ENCODE measurements at regions not wholly inside any gene's neighbourhood (a gene's known extent, or its start where the extent isn't known, plus 50 kb on each side); places are given as distances from the start of the nearest gene placed in this dataset.

GRCh38 chr12:65606008-65606766, 218.1 kb upstream of the HMGA2 start:
- Histone ChIP-seq H3K9me3 (ENCODE audit: control insufficient read depth in 5 of 5, low read length in 5 of 5) (peaks cover 0 to 4% (median 2%) of the 10 kb centered on the region in 5 donors), H3K4me3 (ENCODE audit: low read depth in 1 of 5, low read length in 5 of 5) (no peak overlapping the region), H3K36me3 (ENCODE audit: control insufficient read depth in 5 of 5, insufficient read depth in 5 of 5, low read length in 5 of 5) (no peaks in the 10 kb centered on the region), H3K27ac (ENCODE audit: low read depth, low read length) (no peak overlapping the region), H3K4me1 (ENCODE audit: control insufficient read depth in 5 of 5, insufficient read depth in 5 of 5, low read length in 5 of 5) (peaks cover 0 to 15% (median 13%) of the 10 kb centered on the region in 5 donors), H3K9ac (ENCODE audit: low read length in 5 of 5) (no peak overlapping the region), H3K27me3 (ENCODE audit: control insufficient read depth in 5 of 5, insufficient read depth in 4 of 5, low read length in 5 of 5) (no peaks in the 10 kb centered on the region)

DNA sequence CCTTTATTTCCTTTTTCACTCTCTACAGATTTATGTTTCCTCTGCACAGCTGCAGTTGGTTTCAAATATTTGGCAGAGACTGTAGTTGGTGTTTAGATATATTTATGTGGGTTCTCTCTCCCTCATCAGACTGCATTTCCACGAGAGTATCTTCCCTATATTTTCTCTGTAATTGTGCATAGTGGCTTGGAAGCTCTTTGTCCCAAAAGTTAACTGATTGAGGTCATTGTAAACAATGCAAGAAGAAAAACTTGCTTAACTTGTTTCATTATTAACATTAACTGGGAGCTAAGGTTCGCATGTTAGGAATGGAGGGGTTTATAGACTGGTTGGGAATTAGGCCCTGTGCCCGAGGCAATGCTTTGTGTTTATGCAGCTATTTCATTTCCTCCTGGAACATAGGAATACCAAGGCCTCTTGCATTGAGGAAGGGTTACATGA, 216.9 kb upstream of the HMGA2 start:
- no peaks in the 10 kb centered on the region for H3K36me3 ChIP-seq (ENCODE audit: control insufficient read depth in 5 of 5, insufficient read depth in 5 of 5, low read length in 5 of 5)
- no peak overlapping the region for H3K27ac ChIP-seq (ENCODE audit: low read depth, low read length)
- H3K4me1 ChIP-seq (ENCODE audit: control insufficient read depth in 5 of 5, insufficient read depth in 5 of 5, low read length in 5 of 5): peaks cover 0 to 11% (median 10%) of the 10 kb centered on the region in 5 donors
- H3K9me3 ChIP-seq (ENCODE audit: control insufficient read depth in 5 of 5, low read length in 5 of 5): peaks cover 0 to 4% (median 2%) of the 10 kb centered on the region in 5 donors
- H3K4me3 ChIP-seq (ENCODE audit: low read depth in 1 of 5, low read length in 5 of 5): no peak overlapping the region
- H3K27me3 ChIP-seq (ENCODE audit: control insufficient read depth in 5 of 5, insufficient read depth in 4 of 5, low read length in 5 of 5): no peaks in the 10 kb centered on the region
- H3K9ac ChIP-seq (ENCODE audit: low read length in 5 of 5): no peak overlapping the region

DNA sequence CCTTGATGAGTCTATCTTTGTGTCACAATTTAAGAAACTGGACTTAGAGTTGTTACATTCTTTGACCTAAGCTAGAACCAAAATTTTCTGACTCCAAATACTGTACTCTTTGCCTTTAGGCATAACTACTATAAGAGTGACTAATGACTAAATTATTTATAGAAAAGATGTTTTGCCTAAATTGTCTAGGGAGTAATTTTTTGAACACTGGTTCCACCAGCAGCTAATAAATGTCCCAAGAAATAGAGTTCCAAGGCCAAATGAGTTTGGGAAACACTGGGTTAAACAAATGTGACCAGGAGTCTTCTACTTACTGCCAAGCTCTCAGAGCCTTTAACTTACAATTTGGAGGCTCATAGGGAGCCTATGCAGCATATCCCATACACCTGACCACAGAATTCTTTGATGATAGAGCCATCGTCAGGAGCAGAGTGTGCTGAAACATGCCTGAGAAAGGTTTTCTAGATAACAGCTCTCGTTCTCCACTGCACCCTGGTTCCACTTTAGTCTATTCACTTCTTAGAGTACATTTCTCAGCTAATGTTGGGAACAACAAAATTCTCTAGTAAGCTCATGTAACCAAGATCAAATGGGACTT, 215.9 kb upstream of the HMGA2 start:
- H3K36me3 ChIP-seq (ENCODE audit: control insufficient read depth in 5 of 5, insufficient read depth in 5 of 5, low read length in 5 of 5): no peaks in the 10 kb centered on the region
- H3K27me3 ChIP-seq (ENCODE audit: control insufficient read depth in 5 of 5, insufficient read depth in 4 of 5, low read length in 5 of 5): peaks cover 0 to under 1% (median 0%) of the 10 kb centered on the region in 5 donors
- peaks cover 0 to 2% (median 2%) of the 10 kb centered on the region in 5 donors for H3K4me1 ChIP-seq (ENCODE audit: control insufficient read depth in 5 of 5, insufficient read depth in 5 of 5, low read length in 5 of 5)
- no peak overlapping the region for H3K4me3 ChIP-seq (ENCODE audit: low read depth in 1 of 5, low read length in 5 of 5)
- H3K27ac ChIP-seq (ENCODE audit: low read depth, low read length): no peak overlapping the region
- peaks cover 0 to 4% (median 2%) of the 10 kb centered on the region in 5 donors for H3K9me3 ChIP-seq (ENCODE audit: control insufficient read depth in 5 of 5, low read length in 5 of 5)
- H3K9ac ChIP-seq (ENCODE audit: low read length in 5 of 5): no peak overlapping the region

GRCh38 chr12:65609359-65609771, 214.9 kb upstream of the HMGA2 start:
- Histone ChIP-seq H3K4me3 (ENCODE audit: low read depth in 1 of 5, low read length in 5 of 5) (no peak overlapping the region), H3K4me1 (ENCODE audit: control insufficient read depth in 5 of 5, insufficient read depth in 5 of 5, low read length in 5 of 5) (no peaks in the 10 kb centered on the region), H3K36me3 (ENCODE audit: control insufficient read depth in 5 of 5, insufficient read depth in 5 of 5, low read length in 5 of 5) (no peaks in the 10 kb centered on the region), H3K27me3 (ENCODE audit: control insufficient read depth in 5 of 5, insufficient read depth in 4 of 5, low read length in 5 of 5) (peaks cover 0 to 3% (median 0%) of the 10 kb centered on the region in 5 donors), H3K9me3 (ENCODE audit: control insufficient read depth in 5 of 5, low read length in 5 of 5) (peaks cover 0 to 4% (median 2%) of the 10 kb centered on the region in 5 donors), H3K9ac (ENCODE audit: low read length in 5 of 5) (no peak overlapping the region), H3K27ac (ENCODE audit: low read depth, low read length) (no peak overlapping the region)

GRCh38 chr12:65611396-65611795, 212.9 kb upstream of the HMGA2 start:
- H3K4me1 ChIP-seq (ENCODE audit: control insufficient read depth in 5 of 5, insufficient read depth in 5 of 5, low read length in 5 of 5): no peaks in the 10 kb centered on the region
- H3K9me3 ChIP-seq (ENCODE audit: control insufficient read depth in 5 of 5, low read length in 5 of 5): peaks cover 0 to 4% (median 2%) of the 10 kb centered on the region in 5 donors
- peaks cover 0 to 3% (median 0%) of the 10 kb centered on the region in 5 donors for H3K27me3 ChIP-seq (ENCODE audit: control insufficient read depth in 5 of 5, insufficient read depth in 4 of 5, low read length in 5 of 5)
- no peak overlapping the region for H3K4me3 ChIP-seq (ENCODE audit: low read depth in 1 of 5, low read length in 5 of 5)
- H3K9ac ChIP-seq (ENCODE audit: low read length in 5 of 5): no peak overlapping the region
- no peak overlapping the region for H3K27ac ChIP-seq (ENCODE audit: low read depth, low read length)
- no peaks in the 10 kb centered on the region for H3K36me3 ChIP-seq (ENCODE audit: control insufficient read depth in 5 of 5, insufficient read depth in 5 of 5, low read length in 5 of 5)

DNA sequence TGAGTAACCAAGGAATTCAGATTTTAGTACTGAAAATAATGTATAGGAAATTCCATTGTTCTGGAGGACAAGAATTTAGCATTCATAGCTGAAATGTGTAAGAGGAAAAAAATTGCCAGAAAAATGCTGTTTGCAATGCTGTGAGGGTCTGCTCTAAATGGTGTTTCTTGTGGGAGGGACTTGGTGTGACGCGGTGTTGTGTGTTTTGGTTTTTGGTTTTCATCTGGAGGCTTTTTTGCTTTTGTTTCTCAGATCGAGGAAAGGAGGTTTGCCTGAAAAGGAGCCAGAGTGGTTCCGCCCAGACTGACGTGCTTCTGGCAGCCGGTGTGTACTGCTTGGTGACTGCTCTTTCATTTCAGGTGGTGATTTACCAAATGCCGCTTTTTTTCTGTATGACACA, 211.8 kb upstream of the HMGA2 start:
- H3K36me3 ChIP-seq (ENCODE audit: control insufficient read depth in 5 of 5, insufficient read depth in 5 of 5, low read length in 5 of 5): no peaks in the 10 kb centered on the region

DNA sequence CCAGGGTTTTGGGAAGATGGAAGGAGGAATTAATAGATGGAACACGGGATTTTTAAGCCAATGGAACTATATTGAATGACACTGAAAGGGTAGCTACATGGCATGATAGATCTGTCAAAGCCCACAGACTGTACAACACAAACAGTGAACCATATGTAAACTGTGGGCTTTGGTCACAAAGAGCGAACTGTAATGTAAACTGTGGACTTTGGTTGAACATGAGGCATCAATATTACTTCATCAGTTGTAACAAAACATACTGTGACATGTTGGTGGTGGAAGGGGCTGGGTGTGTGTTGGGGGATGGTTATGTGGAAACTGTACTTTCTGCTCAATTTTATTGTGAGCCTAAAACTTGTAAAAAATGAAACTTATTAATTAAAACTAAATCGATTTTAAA, 210.6 kb upstream of the HMGA2 start:
- Histone ChIP-seq H3K27ac (ENCODE audit: low read depth, low read length) (no peak overlapping the region), H3K4me3 (ENCODE audit: low read depth in 1 of 5, low read length in 5 of 5) (no peak overlapping the region), H3K9ac (ENCODE audit: low read length in 5 of 5) (no peak overlapping the region), H3K9me3 (ENCODE audit: control insufficient read depth in 5 of 5, low read length in 5 of 5) (no peaks in the 10 kb centered on the region), H3K27me3 (ENCODE audit: control insufficient read depth in 5 of 5, insufficient read depth in 4 of 5, low read length in 5 of 5) (peaks cover 0 to 3% (median 0%) of the 10 kb centered on the region in 5 donors), H3K36me3 (ENCODE audit: control insufficient read depth in 5 of 5, insufficient read depth in 5 of 5, low read length in 5 of 5) (no peaks in the 10 kb centered on the region), H3K4me1 (ENCODE audit: control insufficient read depth in 5 of 5, insufficient read depth in 5 of 5, low read length in 5 of 5) (no peaks in the 10 kb centered on the region)

More for the DNA sequence above, 211.8 kb upstream of the HMGA2 start:
- Histone ChIP-seq H3K9ac (ENCODE audit: low read length in 5 of 5) (no peak overlapping the region), H3K27me3 (ENCODE audit: control insufficient read depth in 5 of 5, insufficient read depth in 4 of 5, low read length in 5 of 5) (peaks cover 0 to 3% (median 0%) of the 10 kb centered on the region in 5 donors), H3K4me3 (ENCODE audit: low read depth in 1 of 5, low read length in 5 of 5) (no peak overlapping the region), H3K9me3 (ENCODE audit: control insufficient read depth in 5 of 5, low read length in 5 of 5) (peaks cover 0 to 4% (median 2%) of the 10 kb centered on the region in 5 donors), H3K4me1 (ENCODE audit: control insufficient read depth in 5 of 5, insufficient read depth in 5 of 5, low read length in 5 of 5) (no peaks in the 10 kb centered on the region), H3K27ac (ENCODE audit: low read depth, low read length) (no peak overlapping the region)

GRCh38 chr12:65614259-65614889, 209.9 kb upstream of the HMGA2 start:
- peaks cover 0 to 3% (median 0%) of the 10 kb centered on the region in 5 donors for H3K27me3 ChIP-seq (ENCODE audit: control insufficient read depth in 5 of 5, insufficient read depth in 4 of 5, low read length in 5 of 5)
- no peaks in the 10 kb centered on the region for H3K4me1 ChIP-seq (ENCODE audit: control insufficient read depth in 5 of 5, insufficient read depth in 5 of 5, low read length in 5 of 5)
- H3K36me3 ChIP-seq (ENCODE audit: control insufficient read depth in 5 of 5, insufficient read depth in 5 of 5, low read length in 5 of 5): no peaks in the 10 kb centered on the region
- H3K9ac ChIP-seq (ENCODE audit: low read length in 5 of 5): no peak overlapping the region
- H3K9me3 ChIP-seq (ENCODE audit: control insufficient read depth in 5 of 5, low read length in 5 of 5): no peaks in the 10 kb centered on the region
- no peak overlapping the region for H3K27ac ChIP-seq (ENCODE audit: low read depth, low read length)
- no peak overlapping the region for H3K4me3 ChIP-seq (ENCODE audit: low read depth in 1 of 5, low read length in 5 of 5)

- Histone ChIP-seq H3K4me1 (ENCODE audit: control insufficient read depth in 5 of 5, insufficient read depth in 5 of 5, low read length in 5 of 5) (no peaks in the 10 kb centered on the region), H3K4me3 (ENCODE audit: low read depth in 1 of 5, low read length in 5 of 5) (no peak overlapping the region), H3K9me3 (ENCODE audit: control insufficient read depth in 5 of 5, low read length in 5 of 5) (no peaks in the 10 kb centered on the region), H3K27ac (ENCODE audit: low read depth, low read length) (no peak overlapping the region), H3K27me3 (ENCODE audit: control insufficient read depth in 5 of 5, insufficient read depth in 4 of 5, low read length in 5 of 5) (peaks cover 0 to 3% (median 0%) of the 10 kb centered on the region in 5 donors), H3K9ac (ENCODE audit: low read length in 5 of 5) (no peak overlapping the region), H3K36me3 (ENCODE audit: control insufficient read depth in 5 of 5, insufficient read depth in 5 of 5, low read length in 5 of 5) (no peaks in the 10 kb centered on the region)
Measured at GRCh38 chr12:65615118-65615517, 209.2 kb upstream of the HMGA2 start.

DNA sequence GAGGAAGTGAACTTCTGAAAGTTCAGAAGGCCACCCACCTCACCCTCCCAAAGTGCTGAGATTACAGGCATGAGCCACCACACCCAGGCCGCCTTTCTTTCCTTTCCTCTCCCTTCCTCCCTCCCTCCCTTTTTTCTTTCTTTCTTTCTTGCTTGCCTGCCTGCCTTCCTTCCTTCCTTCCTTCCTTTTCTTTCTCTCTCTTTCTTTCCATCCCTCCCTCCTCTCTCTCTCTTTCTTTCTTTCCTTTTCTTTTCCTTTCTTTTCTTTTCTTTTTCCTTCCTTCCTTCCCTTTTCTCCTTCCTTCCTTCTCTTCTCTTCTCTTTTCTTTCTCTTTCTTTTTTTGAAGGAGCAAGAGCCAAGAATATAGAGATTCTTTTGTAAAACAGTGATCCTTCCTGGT, 208.3 kb upstream of the HMGA2 start:
- Histone ChIP-seq H3K4me1 (ENCODE audit: control insufficient read depth in 5 of 5, insufficient read depth in 5 of 5, low read length in 5 of 5) (no peaks in the 10 kb centered on the region), H3K27ac (ENCODE audit: low read depth, low read length) (no peak overlapping the region), H3K4me3 (ENCODE audit: low read depth in 1 of 5, low read length in 5 of 5) (no peak overlapping the region), H3K27me3 (ENCODE audit: control insufficient read depth in 5 of 5, insufficient read depth in 4 of 5, low read length in 5 of 5) (peaks cover 0 to 3% (median 0%) of the 10 kb centered on the region in 5 donors), H3K9ac (ENCODE audit: low read length in 5 of 5) (no peak overlapping the region), H3K9me3 (ENCODE audit: control insufficient read depth in 5 of 5, low read length in 5 of 5) (no peaks in the 10 kb centered on the region), H3K36me3 (ENCODE audit: control insufficient read depth in 5 of 5, insufficient read depth in 5 of 5, low read length in 5 of 5) (no peaks in the 10 kb centered on the region)
